GM18951 (cell line): ENCODE measurements at regions not wholly inside any gene's neighbourhood (a gene's known extent, or its start where the extent isn't known, plus 50 kb on each side); places are given as distances from the start of the nearest gene placed in this dataset.

Experiments
- POLR2A ChIP-seq: IDR thresholded peaks from 4 replicates; pipeline ENCODE4 v1.6.1; 2011; ENCODE audit warnings: mild to moderate bottlenecking; ENCODE audit not compliant: insufficient read length, insufficient read depth; ENCODE audit errors: extremely low read depth
- in situ Hi-C: fragments of 300-500 bp; cut with MboI; formaldehyde crosslinking; loops from one replicate; pipeline ENCODE4 v1.12.0; 2022; ENCODE audit warnings: low sequenced_read_pairs, mixed read lengths, inconsistent platforms; ENCODE audit not compliant: unreplicated experiment

GRCh38 chr12:98238515-98239130 is 276.8 kb upstream of the TMPO start:
- TF ChIP-seq POLR2A: no peak
- in situ Hi-C loops: no loop called here

DNA sequence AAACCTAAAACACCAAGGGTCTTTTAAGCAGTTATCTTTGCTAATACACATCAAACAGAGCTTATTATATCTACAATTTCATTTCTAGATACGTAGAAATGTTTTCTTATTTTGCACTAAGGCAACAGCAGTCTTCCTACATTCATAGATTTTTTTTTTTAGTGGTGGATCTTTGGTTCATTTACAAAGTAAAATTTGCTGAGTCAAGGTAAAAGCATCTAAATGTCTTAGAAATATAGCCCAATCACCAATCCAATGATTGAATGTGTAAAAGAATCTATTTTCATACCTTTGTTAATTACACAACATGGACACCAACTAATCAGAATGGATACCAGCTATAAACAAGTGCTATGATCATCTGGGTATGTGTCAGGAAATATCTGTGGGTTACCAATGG is 272.2 kb upstream of the TMPO start:
- in situ Hi-C loops: no loop called here
- no peak for TF ChIP-seq POLR2A

GRCh38 chr12:98244136-98244535 is 271.3 kb upstream of the TMPO start:
- in situ Hi-C loops: no loop called here
- TF ChIP-seq POLR2A: no peak

GRCh38 chr12:98253207-98254037 is 262.0 kb upstream of the TMPO start:
- in situ Hi-C loops: no loop called here
- no peak for TF ChIP-seq POLR2A

DNA sequence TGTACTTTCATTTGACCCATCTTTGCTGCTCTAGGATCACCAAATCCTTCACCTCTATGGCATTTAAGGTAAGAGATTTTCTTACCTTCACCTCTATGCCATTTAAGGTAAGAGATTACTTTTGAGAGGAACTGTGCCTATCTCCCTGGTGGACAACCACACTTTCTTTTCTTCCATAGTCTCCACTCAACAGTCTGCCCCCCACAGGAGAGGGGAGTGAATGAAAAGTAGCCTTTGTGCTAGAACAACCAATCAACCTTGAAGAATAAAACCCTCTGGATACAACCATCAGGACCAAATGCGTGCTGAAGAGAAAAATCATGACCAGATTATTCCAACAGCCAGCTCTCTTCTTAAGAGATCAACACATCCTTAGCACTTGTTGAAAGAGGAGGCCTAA is 258.6 kb upstream of the TMPO start:
- no peak for TF ChIP-seq POLR2A
- in situ Hi-C loops: no loop called here

DNA sequence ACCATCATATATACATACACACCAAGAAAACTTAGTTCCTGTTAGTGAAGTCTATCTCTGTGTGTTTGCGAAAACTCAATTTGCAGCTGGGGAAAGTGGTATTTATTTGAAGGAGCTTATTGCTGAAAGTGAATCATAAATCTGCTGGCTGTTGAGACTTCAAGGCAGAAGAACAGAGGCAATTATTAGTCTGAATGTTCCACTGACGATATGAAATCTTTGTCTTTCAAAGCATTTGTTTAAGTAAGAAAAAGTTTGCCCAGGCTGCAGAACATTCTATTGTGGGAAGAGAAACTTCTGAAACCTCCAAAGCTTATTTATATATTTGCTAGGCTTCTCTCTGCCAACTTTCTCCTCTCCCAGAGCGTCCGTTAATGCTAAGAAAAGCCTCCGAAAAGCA is 255.7 kb upstream of the TMPO start:
- TF ChIP-seq POLR2A: no peak
- in situ Hi-C loops: no loop called here

DNA sequence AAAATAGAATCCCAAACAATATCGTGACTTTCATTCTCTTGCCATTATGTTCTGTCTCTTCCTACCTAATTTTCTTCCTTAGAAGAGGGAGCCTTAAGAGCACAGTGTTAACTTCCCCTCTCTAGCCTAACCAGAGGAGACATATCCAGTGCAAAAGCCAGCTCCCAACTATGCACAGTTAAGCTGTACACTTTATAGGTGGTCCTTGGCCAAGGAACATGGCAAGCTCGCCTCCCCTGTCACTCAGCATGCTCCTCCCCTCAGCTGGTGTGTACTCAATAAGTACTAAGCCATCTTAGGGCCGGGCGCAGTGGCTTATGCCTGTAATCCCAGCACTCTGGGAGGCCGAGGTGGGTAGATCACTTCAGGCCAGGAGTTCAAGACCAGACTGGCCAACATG is 255.1 kb upstream of the TMPO start:
- no peak for TF ChIP-seq POLR2A
- in situ Hi-C loops: no loop called here

- in situ Hi-C loops: no loop called here
- TF ChIP-seq POLR2A: no peak
Measured at GRCh38 chr12:98262902-98263301, 252.5 kb upstream of the TMPO start.

DNA sequence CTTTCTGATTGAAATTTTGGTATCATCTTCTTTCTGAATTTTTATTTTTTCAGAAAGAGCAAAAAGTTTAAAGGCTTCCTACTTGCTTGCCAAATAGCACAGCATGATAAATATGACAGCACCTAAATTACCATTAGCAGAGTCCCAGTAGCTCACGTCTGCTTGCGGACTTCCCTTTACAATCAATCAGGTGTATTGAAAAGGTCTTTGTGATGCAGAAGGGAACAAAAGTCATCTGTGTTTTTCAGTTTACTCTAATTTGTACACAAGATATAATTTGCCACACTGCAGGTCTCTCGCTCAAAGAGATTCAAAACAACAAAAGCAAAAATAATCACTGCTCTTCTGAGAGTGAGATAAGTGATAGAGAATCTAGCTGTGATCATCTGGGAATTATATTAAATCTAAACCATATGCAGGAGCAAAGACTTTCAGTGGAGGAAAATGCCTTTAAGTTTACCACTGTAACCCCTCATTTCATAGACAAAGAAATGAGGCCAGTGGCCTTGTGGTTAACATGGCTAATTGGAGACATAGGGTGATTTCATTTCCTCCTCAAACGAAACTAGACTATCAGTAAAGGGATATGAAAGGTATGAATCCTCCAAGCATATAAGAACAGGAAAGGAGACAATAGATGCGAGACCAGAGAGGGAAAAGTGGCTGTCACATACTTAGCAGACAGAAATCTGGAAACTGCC is 240.8 kb upstream of the TMPO start:
- TF ChIP-seq POLR2A: no peak
- in situ Hi-C loops: loop anchor here (25.0 kb wide), 1 partner anchor 762 kb away; no protein-coding TSS in a partner anchor

- in situ Hi-C loops: loop anchor here (25.0 kb wide), 1 partner anchor 763 kb away; no protein-coding TSS in a partner anchor
- no peak for TF ChIP-seq POLR2A
Measured at GRCh38 chr12:98275131-98275475, 240.3 kb upstream of the TMPO start.

DNA sequence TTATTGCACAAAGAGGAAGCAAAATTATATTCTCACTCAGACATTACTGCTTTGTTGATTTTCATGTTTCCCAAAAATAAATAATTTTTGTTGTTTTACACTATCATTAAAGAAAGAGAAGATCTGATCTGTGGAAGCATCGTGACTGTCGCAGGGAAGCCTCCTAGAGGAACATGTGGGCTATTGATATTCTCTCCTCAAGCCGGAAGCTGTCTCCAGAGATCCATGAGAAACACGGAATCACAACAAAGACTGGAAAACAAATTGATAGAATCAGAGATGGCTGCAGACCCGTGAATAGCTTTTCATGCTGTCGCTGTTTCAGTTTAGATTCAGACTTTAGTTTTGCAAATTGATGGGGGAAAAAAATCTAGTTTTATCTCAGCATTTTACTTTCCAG is 235.2 kb upstream of the TMPO start:
- in situ Hi-C loops: loop anchor here (25.0 kb wide), 1 partner anchor 768 kb away; no protein-coding TSS in a partner anchor
- TF ChIP-seq POLR2A: no peak

- no peak for TF ChIP-seq POLR2A
- in situ Hi-C loops: loop anchor here (25.0 kb wide), 1 partner anchor 768 kb away; no protein-coding TSS in a partner anchor
Measured at GRCh38 chr12:98280621-98281020, 234.8 kb upstream of the TMPO start.

- TF ChIP-seq POLR2A: no peak
- in situ Hi-C loops: loop anchor here (25.0 kb wide), 1 partner anchor 780 kb away; no protein-coding TSS in a partner anchor
Measured at GRCh38 chr12:98291828-98292227, 223.6 kb upstream of the TMPO start.

DNA sequence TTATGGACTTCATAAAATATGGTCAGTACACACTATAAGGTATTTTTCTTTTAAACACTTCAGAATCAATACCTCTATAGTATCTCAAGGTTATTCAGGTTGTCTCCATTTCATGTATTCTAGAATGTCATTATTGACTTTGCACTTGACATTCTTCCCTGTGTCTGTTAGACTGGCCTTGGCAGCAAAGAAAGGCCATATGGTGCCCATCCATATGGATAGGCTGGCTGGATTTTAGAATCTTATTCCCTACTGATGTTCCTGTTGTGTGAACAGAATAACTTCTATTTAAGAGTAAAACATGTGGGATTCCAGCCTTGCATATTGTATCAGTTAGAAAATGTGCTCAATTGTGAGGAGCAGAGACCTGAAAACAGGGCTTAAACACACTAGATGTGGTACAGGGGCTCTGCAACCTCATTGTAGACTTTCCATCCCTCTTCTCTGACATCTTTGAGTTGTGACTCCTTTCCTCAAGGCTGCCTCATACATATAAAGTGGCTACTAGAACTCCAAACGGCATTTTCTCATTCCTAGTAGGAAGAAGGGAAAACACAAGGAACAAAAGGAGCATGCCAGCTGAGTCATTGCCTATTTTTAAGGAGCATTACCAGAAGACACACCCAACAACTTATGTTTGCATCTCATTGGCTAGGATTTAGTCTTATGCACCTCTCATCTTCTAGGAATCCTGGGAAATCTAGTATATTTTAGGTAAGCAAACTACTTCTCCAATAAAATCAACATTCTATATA is 221.2 kb upstream of the TMPO start:
- TF ChIP-seq POLR2A: no peak
- in situ Hi-C loops: loop anchor here (25.0 kb wide), 1 partner anchor 782 kb away; no protein-coding TSS in a partner anchor
